Vagina (tissue), 2 donors: ENCODE measurements at regions not wholly inside any gene's neighbourhood (a gene's known extent, or its start where the extent isn't known, plus 50 kb on each side); places are given as distances from the start of the nearest gene placed in this dataset.

Experiments
- POLR2A ChIP-seq, 2 donors: fragments of 450-650 bp; IDR thresholded peaks; one replicate each; pipeline ENCODE4 v1.6.1; 2017; ENCODE audit warnings: antibody characterized with exemption in 2 of 2, mild to moderate bottlenecking in 2 of 2, moderate library complexity in 2 of 2
- POLR2AphosphoS5 ChIP-seq, 2 donors: sonication (generic); formaldehyde crosslinking; IDR thresholded peaks; one replicate each; pipeline ENCODE4 v1.9.0; 2017; ENCODE audit warnings: antibody characterized with exemption in 2 of 2, mild to moderate bottlenecking in 2 of 2, low read depth in 1 of 2; ENCODE audit not compliant: insufficient read depth in 1 of 2
- TF ChIP-seq, protein P1 (sequence below), 3 experiments: fragments of 450-650 bp in 2 of 3; fragments of 200-600 bp in 1 of 3; sonication (generic) in 1 of 3; IDR thresholded peaks; one replicate each; pipeline ENCODE4 v1.5.1; 2017 to 2019; ENCODE audit warnings: antibody characterized with exemption in 3 of 3, mild to moderate bottlenecking in 2 of 3, moderate library complexity in 2 of 3

DNA sequence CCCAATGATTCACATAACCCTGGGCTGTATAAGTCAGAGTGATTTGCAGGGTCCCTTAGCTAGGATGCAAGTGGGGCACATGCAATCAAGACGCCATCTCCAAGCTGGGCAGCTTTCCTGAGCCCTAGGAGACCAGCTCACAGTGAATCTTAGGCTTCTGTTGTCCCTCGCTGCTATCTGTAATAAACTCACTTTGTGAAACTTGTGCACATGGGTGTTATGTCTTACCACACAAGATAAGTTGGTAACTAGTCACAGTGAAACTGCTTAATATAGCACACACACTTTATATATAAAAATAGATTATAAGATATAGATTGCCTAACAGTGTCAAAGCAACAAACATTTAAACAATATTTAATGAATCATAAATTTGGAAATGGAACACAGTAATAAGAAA, 658.5 kb downstream of the SLCO4C1 start:
- TF ChIP-seq POLR2A (IDR thresholded peaks at IDR 0.05) (no peak), POLR2AphosphoS5 (IDR thresholded peaks at IDR 0.05; ENCODE audit: insufficient read depth in 1 of 2, low read depth in 1 of 2) (no peak)
- TF ChIP-seq, protein P1, sequence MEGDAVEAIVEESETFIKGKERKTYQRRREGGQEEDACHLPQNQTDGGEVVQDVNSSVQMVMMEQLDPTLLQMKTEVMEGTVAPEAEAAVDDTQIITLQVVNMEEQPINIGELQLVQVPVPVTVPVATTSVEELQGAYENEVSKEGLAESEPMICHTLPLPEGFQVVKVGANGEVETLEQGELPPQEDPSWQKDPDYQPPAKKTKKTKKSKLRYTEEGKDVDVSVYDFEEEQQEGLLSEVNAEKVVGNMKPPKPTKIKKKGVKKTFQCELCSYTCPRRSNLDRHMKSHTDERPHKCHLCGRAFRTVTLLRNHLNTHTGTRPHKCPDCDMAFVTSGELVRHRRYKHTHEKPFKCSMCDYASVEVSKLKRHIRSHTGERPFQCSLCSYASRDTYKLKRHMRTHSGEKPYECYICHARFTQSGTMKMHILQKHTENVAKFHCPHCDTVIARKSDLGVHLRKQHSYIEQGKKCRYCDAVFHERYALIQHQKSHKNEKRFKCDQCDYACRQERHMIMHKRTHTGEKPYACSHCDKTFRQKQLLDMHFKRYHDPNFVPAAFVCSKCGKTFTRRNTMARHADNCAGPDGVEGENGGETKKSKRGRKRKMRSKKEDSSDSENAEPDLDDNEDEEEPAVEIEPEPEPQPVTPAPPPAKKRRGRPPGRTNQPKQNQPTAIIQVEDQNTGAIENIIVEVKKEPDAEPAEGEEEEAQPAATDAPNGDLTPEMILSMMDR (IDR thresholded peaks at IDR 0.05): no peak
